ENCODE measurements at regions not wholly inside any gene's neighbourhood (a gene's known extent, or its start where the extent isn't known, plus 50 kb on each side); places are given as distances from the start of the nearest gene placed in this dataset.

- TF ChIP-seq CTCF (conservative IDR thresholded peaks at IDR 0.05) (no peak), ZFX (IDR thresholded peaks at IDR 0.05) (no peak)
- H3K27ac ChIP-seq = no peak overlapping the region
These were observed 75.5 kb downstream of the NCOR2 start for GRCh38 chr12:124491856-124492420.

GRCh38 chr12:124491310-124491709 is 76.1 kb downstream of the NCOR2 start:
- H3K27ac ChIP-seq = no peak overlapping the region
- TF ChIP-seq CTCF (conservative IDR thresholded peaks at IDR 0.05) (no peak), ZFX (IDR thresholded peaks at IDR 0.05) (no peak)

GRCh38 chr12:124490584-124491305 is 76.7 kb downstream of the NCOR2 start:
- no peak overlapping the region for H3K27ac ChIP-seq
- no peak for TF ChIP-seq ZFX (IDR thresholded peaks at IDR 0.05)
- no peak for TF ChIP-seq CTCF (conservative IDR thresholded peaks at IDR 0.05)

- TF ChIP-seq CTCF (conservative IDR thresholded peaks at IDR 0.05) = no peak
These were observed 77.4 kb downstream of the NCOR2 start for GRCh38 chr12:124489915-124490583.

GRCh38 chr12:124489220-124489619 is 78.2 kb downstream of the NCOR2 start:
- TF ChIP-seq ZFX (IDR thresholded peaks at IDR 0.05) (no peak), CTCF (conservative IDR thresholded peaks at IDR 0.05) (no peak)
- H3K27ac ChIP-seq = no peak overlapping the region

More at GRCh38 chr12:124489915-124490583, 77.4 kb downstream of the NCOR2 start:
- no peak overlapping the region for H3K27ac ChIP-seq

- TF ChIP-seq ZFX (IDR thresholded peaks at IDR 0.05) (no peak), CTCF (conservative IDR thresholded peaks at IDR 0.05) (no peak)
- H3K27ac ChIP-seq = no peak overlapping the region
These were observed 78.9 kb downstream of the NCOR2 start for GRCh38 chr12:124488520-124488919.

GRCh38 chr12:124487834-124488165 is 79.6 kb downstream of the NCOR2 start:
- TF ChIP-seq CTCF (conservative IDR thresholded peaks at IDR 0.05) (no peak), ZFX (IDR thresholded peaks at IDR 0.05) (no peak)
- H3K27ac ChIP-seq = no peak overlapping the region

Data from C4-2B (cell line).